HL-60 (cell line): ENCODE measurements at regions not wholly inside any gene's neighbourhood (a gene's known extent, or its start where the extent isn't known, plus 50 kb on each side); places are given as distances from the start of the nearest gene placed in this dataset.

Experiments used
- DNase-seq, 2 experiments: peaks; one replicate each; pipeline ENCODE4 v3.0.0-alpha.2; 2010 to 2020; ENCODE audit warnings: low read depth in 1 of 2, low spot score in 1 of 2
- H3K27ac ChIP-seq: fragments of 250-450 bp; sonication (Bioruptor Pico); replicated peaks from 2 replicates; pipeline ENCODE4 v1.5.1; 2020; ENCODE audit warnings: mild to moderate bottlenecking, moderate library complexity
- H3K27me3 ChIP-seq: fragments of 250-450 bp; sonication (Bioruptor Pico); 2 replicates; pipeline ENCODE4 v1.5.1; 2021; ENCODE audit warnings: mild to moderate bottlenecking, moderate library complexity; ENCODE audit not compliant: insufficient read depth, poor library complexity, severe bottlenecking
- H3K4me3 ChIP-seq: replicated peaks from 2 replicates; pipeline ENCODE4 v1.5.1; 2011; ENCODE audit warnings: mild to moderate bottlenecking, control low read depth, low read length; ENCODE audit not compliant: insufficient read depth
- GABPA ChIP-seq: IDR thresholded peaks from 2 replicates; pipeline ENCODE4 v1.6.1; 2012; ENCODE audit warnings: low read depth
- POLR2AphosphoS5 ChIP-seq: IDR thresholded peaks from 2 replicates; pipeline ENCODE4 v1.6.1; 2012; ENCODE audit warnings: low read depth
- REST ChIP-seq: IDR thresholded peaks from 2 replicates; pipeline ENCODE4 v1.6.1; 2012; ENCODE audit warnings: low read depth; ENCODE audit not compliant: insufficient replicate concordance
- SPI1 ChIP-seq: IDR thresholded peaks from 2 replicates; pipeline ENCODE4 v1.6.1; 2012; ENCODE audit warnings: low read depth, mild to moderate bottlenecking, borderline replicate concordance
- TF ChIP-seq, protein P1 (sequence below): IDR thresholded peaks from one replicate; pipeline ENCODE4 v1.5.1; 2011; ENCODE audit warnings: low read length, control low read depth, inconsistent platforms; ENCODE audit not compliant: insufficient read depth

DNA sequence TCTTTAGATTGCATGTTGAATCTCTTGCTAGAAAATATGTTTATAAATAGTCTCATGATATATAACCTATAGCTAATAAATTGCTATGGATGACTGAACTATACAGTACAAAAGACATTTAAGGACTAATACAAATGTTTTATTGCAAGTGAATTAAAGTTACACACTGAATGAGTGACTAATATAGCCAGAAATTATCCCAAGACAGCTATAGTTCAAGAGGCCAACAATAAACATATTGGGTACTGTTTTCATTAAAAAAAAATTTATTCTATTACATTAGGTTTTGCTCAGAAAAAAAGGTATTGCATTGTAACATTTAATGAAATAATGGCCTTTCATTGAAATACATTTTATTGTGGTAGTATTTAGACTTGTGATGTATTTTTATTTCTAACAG, 819.1 kb downstream of the TRIML1 start:
- Histone ChIP-seq H3K27me3 (no peaks in the 10 kb centered on the region), H3K27ac (no peak overlapping the region), H3K4me3 (no peak overlapping the region)
- no peak for DNase-seq
- no peak for TF ChIP-seq GABPA
- no peak for TF ChIP-seq POLR2AphosphoS5
- no peak for TF ChIP-seq REST
- TF ChIP-seq, protein P1, sequence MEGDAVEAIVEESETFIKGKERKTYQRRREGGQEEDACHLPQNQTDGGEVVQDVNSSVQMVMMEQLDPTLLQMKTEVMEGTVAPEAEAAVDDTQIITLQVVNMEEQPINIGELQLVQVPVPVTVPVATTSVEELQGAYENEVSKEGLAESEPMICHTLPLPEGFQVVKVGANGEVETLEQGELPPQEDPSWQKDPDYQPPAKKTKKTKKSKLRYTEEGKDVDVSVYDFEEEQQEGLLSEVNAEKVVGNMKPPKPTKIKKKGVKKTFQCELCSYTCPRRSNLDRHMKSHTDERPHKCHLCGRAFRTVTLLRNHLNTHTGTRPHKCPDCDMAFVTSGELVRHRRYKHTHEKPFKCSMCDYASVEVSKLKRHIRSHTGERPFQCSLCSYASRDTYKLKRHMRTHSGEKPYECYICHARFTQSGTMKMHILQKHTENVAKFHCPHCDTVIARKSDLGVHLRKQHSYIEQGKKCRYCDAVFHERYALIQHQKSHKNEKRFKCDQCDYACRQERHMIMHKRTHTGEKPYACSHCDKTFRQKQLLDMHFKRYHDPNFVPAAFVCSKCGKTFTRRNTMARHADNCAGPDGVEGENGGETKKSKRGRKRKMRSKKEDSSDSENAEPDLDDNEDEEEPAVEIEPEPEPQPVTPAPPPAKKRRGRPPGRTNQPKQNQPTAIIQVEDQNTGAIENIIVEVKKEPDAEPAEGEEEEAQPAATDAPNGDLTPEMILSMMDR = no peak
- no peak for TF ChIP-seq SPI1

- DNase-seq = no peak
Measured at GRCh38 chr4:188959424-188959823, 820.2 kb downstream of the TRIML1 start.

GRCh38 chr4:188960411-188961093, 821.3 kb downstream of the TRIML1 start:
- DNase-seq = no peak
- no peak overlapping the region for H3K27ac ChIP-seq
- no peaks in the 10 kb centered on the region for H3K27me3 ChIP-seq
- no peak for TF ChIP-seq GABPA
- TF ChIP-seq, protein P1 = no peak
- TF ChIP-seq REST = no peak
- no peak for TF ChIP-seq POLR2AphosphoS5
- no peak for TF ChIP-seq SPI1
- H3K4me3 ChIP-seq = no peak overlapping the region

More at GRCh38 chr4:188959424-188959823, 820.2 kb downstream of the TRIML1 start:
- Histone ChIP-seq H3K27me3 (no peaks in the 10 kb centered on the region), H3K27ac (no peak overlapping the region), H3K4me3 (no peak overlapping the region)
- TF ChIP-seq SPI1 (no peak), REST (no peak), POLR2AphosphoS5 (no peak)
- TF ChIP-seq, protein P1 = no peak
